COLO668 (cell line): ENCODE measurements at regions not wholly inside any gene's neighbourhood (a gene's known extent, or its start where the extent isn't known, plus 50 kb on each side); places are given as distances from the start of the nearest gene placed in this dataset.
"Not testable (repeated sequence)": the region's sequence is repeated elsewhere in the genome, so short reads cannot be mapped to it uniquely, and the experiment has no call there.

ENCODE experiments used
- DNase-seq: peaks from one replicate; lab custom pipeline; 2025; ENCODE audit not compliant: unreplicated experiment; lab: John Stamatoyannopoulos, UW

DNA sequence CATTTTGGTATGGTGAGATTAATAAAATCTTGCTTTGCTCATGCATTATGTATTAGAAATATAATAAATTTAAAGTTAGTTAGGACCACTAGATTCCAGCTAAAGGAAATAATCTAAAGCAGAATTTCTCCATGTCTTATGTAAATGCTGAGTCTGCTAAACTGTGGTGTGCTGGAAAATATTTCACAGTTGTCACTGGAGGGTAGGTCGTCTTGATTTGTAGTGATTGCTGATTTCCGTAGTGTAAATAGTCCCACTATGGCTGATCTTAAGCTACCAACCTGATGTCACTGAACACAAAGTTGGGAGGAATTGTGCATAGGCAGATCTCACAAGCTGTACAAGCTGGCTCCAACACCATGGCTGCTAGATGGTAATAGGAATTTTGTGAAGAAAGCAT is 133.4 kb upstream of the NR3C2 start:
- DNase-seq = no peak

DNA sequence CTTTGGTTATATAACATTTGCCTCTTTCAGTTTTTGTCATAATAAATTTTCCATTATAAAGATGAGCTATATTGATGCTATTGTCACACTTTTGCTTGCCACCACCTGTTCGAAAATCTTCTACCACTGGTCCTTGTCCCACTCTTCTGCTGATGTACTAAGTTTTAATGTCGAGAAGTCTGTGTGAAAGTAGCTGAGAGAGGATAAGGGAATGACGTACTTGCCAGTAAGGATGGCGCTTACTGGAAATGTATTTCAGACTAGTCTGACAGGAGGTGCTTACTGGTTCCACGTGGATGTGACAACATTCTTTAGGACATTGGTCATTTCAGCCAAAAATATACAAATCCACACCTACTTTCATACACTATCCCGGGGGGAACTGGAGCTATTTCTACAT is 132.7 kb upstream of the NR3C2 start:
- DNase-seq = no peak

DNA sequence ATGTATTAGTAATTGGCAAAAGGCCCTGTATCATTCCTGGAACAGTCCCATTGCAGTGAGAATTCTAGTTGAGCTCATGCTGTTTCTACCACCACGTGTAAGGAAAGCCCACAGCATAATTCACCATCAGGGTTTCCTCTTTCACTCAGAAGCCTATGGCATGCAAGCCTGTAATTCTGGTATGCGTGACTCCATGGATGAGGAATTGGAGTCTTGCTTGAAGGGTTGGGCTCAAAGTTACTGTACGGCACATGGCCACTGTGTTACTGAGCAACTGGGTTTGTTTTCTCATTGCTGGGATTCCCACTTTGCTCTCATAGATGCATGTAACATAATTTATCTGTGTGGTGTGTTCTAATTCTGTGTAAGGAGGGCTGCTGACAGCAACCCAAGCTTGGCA is 132.3 kb upstream of the NR3C2 start:
- DNase-seq = no peak

DNA sequence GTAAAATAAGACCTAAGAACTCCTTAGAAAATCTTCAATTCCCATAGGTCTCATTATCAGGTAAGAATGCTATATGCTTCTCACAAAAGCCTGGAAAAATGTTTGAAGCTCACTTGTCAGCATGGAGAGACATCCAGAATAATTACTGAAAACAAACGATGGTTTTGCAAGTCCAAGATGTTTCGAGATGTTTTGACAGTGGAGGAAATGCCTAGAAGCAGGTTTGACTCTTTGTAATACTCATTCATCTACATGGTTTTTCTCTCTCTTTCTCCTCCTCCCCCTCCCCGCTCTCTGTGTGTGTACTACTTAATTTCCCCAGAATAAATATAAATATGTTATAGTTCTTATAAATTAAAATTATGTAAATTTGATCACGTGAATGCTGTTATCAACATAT is 131.9 kb upstream of the NR3C2 start:
- DNase-seq = no peak

DNA sequence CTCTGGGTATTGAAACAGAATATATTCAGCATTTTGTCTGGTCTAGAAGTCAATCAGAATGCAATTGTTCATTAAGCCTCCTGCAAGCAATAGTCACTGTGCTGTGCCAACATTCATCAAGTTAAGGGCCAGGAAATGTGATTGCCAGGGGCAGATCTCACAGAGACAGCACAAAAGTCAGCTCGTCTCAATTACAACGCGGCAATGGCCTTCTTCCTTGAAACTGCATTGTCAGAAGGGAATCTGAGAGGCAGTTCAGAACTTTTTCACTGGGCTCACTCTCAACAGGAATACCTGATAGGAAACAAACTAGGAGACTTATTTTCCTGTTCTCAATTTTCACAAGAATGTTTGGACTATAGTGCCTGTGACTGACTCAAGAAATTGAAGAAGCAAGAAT is 131.1 kb upstream of the NR3C2 start:
- no peak for DNase-seq

DNA sequence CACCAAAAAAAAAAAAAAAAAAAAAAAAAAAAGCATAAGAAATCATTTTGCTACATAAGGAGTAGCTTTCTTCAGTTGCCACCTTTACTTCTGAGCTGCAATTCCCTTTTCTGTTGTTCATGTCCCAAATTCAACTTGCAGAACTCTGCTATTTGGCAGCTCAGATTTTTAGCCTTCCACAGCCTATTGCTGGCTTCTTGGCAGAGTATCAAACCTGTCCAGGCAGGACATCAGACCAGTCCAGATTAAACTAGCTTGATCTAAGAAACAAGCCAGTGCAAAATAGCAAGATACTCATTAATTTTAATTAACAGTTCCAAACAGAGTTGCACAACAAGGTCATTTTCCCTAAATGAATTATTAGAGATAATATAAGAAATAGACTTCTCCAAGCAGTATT is 123.6 kb upstream of the NR3C2 start:
- DNase-seq = no peak

DNA sequence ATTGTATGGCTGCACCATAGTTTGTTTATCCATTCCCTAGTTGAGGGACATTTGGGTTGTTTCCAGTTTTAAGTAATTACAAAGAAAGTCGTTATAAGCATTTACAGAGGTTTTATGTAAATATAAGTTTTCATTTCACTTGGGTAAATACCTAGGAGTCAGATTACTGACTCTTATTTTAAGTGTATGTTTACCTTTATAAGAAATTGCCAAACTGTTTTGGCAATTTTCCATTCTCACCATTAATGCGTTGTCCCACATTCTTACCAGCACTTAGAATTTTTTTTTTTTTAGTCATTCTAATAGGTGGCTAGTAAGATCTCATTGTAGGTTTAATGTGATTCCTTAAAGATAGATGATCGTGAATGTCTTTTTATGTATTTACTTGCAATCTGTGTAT is 121.5 kb upstream of the NR3C2 start:
- DNase-seq = no peak

DNA sequence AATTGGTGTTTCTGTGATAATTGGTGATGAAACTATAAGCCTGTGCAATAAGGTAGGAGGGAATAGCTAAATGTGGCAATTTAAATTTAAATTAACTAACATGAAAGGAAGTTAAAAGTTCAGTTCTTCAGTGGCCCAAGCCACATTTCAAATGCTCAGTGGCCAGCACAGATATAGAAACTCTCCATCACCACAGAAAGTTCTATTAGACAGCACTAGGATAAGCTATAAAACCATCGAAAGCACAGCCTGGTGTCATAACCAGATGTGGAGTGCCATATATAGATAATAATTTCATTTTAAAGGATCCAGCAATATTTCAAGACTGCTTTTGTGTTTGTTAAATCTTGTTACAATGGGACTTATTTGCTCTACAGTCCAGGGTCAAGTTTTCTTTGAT is 119.3 kb upstream of the NR3C2 start:
- DNase-seq = no peak

DNA sequence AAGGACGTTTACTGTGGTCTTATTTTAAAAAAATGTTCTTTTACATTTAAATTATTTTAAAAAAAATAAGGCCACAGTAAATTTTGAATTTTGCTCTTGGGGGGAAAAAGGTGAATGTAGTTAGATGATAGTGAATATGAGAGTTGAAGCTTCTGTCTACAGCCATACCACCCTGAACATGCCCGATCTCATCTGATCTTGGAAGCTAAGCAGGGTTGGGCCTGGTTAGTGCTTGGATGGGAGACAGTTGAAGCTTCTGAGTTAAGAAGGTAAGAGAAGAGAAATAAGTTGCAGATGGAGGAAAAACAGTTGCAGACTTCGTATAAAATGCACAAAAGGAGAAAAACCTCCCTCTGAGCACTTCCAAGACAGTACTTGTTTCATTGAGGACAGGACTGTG is 115.6 kb upstream of the NR3C2 start:
- no peak for DNase-seq

DNA sequence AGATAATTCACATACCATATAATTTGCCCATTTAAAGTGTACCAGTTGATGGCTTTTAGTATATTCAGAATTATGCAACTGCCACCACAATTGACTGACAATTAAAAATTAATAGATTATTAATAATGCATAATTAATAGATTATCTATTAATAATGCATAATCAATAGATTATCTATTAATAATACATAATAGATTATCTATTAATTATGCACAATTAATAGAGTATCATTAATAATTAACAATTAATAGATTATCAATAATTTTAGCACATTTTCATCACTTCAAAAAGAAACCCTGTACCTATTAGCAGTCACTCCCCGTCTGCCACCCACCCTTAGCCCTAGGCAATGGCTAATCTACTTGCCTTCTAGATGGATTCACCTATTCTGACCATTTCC is 108.6 kb upstream of the NR3C2 start:
- no peak for DNase-seq

DNA sequence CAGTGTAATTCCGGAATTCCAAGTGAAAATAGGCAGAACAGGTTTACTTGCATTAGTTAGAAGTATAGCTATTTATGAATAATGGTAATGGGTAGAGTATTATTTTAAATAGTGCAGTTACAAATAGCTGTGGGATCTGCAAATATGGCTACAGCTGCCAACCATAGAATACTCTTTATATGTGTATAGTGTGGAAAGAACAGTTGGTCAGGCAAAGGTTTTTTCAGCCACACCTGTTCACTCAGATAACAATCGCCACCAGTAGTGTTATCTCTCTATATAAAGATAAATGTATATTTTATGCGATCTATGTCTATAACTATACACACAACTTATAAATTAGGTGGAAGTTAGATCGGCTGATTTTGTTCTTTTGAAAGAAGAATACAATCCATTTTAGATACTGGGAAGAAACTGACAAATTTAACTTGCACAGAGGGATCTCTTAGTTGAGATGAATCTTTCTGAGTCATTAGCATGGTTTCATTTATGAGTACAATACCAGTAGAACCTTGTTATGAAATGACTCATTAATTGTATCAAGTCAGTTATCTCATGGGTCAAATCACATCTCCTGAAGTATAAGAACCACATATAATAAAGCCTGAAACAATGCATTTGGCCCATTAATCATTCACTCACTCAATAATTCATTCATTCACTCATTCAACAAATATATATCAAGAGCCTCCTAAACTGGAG is 100.9 kb upstream of the NR3C2 start:
- no peak for DNase-seq

DNA sequence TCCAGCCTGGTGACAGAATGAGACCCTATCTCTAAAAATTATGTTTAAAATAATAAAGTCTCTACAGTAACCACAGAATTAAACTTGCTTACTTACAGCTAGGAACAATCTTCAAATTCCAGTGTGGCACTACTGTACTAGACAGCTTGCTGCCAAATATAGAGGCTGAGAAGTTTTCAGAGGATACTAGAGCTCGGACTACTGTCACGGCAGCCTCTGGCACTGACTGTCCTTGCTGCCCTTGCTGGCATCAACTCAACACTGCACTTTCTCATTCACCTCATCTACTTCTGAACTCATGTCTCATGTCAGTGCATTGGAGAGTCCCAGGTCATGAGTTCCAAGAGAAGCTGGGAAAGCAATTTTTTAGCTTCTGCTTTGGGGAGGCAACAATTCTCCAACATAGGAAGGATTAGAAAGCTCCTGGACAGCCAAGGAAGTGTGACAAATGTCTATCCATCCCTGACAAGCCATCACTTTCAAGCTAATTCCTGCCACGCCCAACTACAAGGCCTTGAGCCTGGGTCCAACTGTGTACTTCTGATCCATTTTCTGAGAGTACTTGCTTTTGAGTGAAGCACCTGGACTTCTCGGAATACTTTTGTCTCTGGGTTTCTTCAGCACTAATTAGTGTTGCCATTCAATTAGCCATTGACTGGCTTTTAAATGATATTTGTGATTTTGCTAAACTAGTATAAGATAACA is 98.6 kb upstream of the NR3C2 start:
- no peak for DNase-seq

DNA sequence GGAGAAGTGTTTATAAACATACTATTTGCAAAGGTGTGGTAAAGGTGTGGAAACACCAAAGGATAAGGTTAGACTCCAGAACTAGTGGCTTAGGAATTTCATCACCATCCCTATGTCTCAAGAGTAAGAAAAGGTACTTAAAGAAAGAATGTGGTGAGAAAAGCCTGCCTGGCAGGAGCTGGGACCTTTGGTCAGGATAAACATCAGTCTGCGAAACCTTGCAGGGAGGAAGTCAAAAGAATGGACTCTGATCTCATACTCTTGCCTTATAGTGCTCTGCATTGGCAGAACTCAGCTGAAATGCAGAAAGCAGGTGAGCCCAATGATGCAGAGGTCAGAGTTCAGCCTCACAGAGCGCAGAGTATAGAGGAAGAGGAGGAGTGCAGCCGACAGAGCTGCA is 97.2 kb upstream of the NR3C2 start:
- no peak for DNase-seq

DNA sequence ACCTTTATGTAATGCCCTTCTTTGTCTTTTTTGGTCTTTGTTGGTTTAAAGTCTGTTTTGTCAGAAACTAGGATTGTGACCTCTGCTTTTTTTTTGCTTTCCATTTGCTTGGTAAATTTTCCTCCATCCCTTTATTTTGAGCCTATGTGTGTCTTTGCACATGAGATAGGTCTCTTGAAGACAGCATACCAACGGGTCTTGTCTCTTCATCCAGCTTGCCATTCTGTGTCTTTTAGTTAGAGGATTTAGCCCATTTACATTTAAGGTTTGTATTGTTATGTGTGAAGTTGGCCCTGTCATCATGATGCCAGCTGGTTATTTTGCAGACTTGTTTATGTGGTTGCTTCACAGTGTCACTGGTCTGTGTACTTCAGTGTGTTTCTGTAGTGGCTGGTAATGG is 91.6 kb upstream of the NR3C2 start:
- DNase-seq = not testable (repeated sequence)

DNA sequence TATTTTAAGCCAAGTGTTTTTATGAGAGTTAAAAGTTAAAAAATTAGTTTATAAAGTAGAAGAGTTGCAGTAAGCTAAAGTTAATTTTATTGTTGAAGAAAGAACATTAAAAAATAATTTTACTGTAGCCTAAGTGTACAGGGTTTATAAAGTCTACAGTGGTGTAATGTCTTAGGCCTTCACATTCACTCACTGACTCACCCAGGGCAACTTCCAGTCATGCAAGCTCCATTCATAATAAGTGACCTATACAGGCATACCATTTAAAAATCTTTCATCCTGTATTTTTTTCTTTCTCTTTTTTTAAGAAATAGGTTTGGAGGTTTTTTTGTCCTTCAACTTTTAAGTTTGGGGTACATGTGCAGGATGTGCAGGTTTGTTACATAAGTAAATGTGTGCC is 87.9 kb upstream of the NR3C2 start:
- no peak for DNase-seq

DNA sequence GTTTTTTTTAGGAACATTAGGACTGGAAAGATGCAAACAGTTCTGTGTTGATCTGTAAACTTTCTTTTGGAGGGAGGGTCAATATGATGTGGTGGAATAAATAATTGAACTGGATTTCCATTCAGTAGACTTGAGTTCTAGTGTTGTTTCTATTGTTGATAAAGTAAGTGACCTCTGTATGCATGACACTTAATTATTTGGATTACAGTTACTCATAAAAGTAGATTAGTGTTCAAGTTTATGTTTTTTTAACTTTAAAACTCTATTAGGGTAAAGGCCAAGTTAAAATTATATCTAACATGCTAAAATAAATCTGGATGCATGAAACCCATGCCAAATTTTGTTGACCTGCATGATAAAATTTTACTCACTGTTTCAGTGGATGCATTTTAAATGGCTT is 85.4 kb upstream of the NR3C2 start:
- no peak for DNase-seq

DNA sequence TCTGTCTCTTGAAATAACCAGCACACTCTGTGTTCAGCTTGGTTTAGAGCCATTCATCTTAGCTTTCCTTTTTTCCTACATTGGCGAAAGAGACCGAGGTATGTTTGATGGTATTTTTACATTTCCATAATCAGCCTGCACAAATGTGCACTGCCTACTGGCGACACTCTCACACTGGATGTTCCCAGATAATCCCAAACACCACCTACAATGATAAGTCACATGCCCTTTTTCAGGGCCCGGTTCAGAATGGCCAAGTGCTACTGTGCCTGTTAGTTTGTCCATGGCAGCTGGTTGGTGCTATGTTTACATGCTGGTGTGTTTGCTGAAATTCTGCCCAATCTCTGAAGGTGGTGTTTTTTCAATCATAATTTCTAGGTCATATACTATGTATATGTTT is 80.8 kb upstream of the NR3C2 start:
- DNase-seq = no peak

DNA sequence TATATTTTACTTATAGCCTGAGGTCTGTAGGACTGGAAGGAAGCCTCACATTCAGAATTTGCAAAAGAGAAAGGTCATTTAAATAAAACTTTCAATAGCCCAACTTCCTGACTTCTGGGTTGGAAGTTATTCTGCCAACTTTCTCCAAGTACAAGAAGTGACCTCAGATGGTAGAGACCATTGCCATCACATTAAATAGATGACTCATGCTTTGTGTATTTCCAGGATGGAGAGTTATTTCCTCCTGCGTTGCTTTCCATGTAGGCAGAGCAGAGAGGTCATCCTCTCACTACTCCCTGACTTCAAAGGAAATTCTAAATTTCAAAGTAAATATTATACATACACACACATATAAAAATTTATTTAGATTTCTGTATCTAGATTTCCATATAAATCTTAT is 73.0 kb upstream of the NR3C2 start:
- DNase-seq = no peak

DNA sequence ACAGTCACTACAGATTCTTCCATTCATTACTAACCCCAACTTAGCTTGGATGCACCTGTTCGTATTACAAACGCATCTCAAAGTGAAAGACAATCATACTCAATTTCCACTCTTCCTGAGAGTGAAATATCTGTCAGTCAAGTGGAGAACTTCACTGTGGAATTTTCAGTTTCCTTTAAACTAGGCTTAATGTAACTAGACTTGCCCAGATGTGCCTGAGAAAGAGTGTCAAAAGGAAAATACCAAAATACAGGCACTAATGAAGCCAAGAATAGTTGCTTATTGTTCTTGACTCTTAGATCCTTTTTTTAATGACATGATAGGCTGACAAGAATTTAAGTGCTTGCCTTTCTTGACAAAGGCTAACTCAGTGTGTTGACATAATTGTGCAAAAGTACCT is 72.4 kb upstream of the NR3C2 start:
- no peak for DNase-seq

DNA sequence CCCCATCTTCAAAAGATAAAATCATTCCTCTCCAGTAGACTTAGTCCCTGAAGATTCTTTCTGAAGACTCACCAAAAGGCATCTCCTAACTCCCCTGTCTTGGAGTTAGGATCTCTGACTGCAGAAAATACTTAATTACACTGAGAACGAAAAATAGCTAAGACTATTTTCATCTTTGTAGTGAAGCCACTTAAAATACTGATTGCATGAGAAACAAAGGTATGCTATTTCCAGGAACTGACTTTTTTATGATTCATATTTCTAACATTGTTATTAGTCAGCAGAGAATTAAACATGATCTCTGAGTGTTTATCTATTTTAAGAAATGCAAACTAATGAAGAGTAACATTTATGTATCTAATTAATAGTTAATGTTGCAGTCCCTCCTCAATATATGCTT is 71.8 kb upstream of the NR3C2 start:
- no peak for DNase-seq

DNA sequence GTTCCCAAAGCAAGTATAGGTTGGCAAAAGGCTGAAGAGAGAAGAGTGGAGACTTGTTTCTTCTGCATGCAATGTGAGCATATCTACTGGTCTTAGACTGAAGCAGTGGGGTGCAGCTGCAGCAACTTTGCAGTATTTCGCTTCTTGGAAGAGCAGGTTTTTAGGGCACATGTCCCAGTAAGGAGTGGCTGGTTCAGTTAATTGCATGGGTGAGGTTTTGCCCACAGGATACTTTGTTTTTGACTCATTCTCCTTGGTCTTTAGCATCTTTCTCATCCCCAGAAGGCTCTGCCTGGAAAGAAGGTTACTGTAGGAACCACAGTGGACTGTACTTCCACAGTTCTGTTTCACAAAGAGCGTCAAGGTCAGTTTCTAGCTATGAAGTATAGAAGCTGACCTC is 68.0 kb upstream of the NR3C2 start:
- DNase-seq = no peak

DNA sequence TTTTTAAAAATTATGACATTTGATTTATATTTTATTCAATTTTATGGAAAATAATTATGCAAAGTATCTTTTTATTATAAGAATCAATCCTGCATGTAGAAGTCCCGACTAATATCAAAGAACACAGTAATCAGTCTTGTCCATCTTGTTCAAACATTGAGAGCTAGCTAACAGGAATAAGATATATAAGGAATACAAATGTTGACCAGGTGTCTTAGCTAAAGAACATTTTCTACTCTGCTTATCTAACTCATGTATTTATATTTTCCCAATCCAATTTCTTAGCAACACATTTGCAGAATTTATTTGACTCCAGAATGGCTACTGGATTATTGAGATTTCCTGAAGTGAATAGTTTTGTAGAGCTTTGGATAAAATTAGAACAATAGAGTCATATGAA is 61.5 kb upstream of the NR3C2 start:
- no peak for DNase-seq

DNA sequence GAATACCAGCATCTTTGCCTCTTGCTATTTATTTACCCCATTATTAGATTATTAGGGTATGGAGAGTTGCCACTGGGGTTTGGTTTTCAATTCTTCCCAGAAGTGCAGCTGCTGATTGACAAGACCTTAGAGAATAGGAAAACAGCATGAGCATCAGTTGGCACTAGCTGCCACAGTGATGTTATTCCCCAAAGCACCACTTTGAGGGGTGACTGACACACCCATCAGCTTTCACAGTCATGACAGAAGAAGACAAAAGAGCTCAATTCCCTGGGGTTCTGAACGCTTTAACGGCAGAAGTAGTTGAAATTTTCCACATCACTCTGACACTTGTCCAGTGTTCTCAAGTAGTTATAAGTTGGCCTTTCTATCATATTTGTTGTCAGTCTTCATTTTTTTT is 55.0 kb upstream of the NR3C2 start:
- no peak for DNase-seq
